Mucosa of gallbladder (tissue), 1 donor: ENCODE measurements at regions not wholly inside any gene's neighbourhood (a gene's known extent, or its start where the extent isn't known, plus 50 kb on each side); places are given as distances from the start of the nearest gene placed in this dataset.
A peak's percentile ranks its signal among the peaks of the same experiment; 100 is the strongest.

ENCODE experiments used
- DNase-seq: peaks from one replicate; pipeline ENCODE4 v3.0.0-alpha.2; 2020; ENCODE audit warnings: low spot score
- donor health status: DM: no; HTN: no; CAD: no.

DNA sequence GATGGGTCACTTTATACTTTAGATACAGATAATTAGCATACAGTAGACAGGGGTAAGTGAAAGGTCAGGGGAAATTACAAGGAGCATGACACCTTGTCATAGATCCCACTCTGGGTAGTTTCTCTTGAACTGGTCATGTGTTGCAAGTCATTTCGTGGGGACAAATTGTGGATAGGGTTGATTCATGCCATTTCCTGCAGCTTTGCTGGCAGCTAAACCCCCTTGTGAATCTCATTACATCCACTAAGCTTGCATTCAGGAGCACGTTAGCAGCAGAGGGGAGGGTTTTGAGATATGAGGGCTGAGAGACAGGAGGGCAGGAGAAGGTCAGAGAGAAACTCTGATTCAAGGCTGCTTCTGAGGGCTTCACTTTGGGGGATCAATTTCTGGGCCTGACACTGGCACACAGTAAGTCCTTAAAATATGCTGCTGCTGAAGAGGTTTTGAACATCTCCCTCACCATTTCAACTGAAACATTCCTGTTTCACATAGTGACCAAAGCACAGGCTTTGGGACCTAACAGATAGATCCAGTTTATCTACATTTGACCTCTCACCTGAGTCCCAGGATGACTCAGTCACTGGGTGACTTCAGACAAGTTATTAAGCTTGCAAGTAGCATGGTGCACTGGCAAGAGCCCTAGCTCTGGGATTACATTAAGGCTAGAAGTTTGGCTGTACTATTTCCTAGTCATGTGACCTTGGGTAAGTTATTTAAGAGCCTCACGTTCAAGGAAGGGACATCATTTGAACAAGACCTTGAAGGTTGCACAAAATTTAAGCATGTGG is 206.0 kb upstream of the USP24 start:
- DNase-seq, result no peak

DNA sequence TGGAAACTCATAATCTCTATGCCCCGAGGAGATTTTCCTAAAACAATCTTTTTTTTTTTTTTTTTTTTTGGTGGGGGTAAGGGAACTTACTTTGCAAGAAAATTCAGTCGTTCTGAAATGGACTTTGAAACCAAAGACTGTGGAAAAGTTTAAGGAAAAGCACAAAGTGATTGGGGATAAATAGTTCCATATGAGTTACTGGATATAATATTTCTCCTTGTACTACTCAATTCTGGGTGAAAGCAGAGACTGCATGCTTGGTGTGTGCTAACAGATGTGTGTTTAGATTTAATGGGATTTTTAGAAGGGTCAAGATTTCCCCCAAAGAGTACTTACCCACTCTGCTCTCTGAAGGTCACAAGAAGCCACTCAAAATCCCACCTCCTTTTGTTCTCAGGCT is 204.9 kb upstream of the USP24 start:
- DNase-seq, result no peak

DNA sequence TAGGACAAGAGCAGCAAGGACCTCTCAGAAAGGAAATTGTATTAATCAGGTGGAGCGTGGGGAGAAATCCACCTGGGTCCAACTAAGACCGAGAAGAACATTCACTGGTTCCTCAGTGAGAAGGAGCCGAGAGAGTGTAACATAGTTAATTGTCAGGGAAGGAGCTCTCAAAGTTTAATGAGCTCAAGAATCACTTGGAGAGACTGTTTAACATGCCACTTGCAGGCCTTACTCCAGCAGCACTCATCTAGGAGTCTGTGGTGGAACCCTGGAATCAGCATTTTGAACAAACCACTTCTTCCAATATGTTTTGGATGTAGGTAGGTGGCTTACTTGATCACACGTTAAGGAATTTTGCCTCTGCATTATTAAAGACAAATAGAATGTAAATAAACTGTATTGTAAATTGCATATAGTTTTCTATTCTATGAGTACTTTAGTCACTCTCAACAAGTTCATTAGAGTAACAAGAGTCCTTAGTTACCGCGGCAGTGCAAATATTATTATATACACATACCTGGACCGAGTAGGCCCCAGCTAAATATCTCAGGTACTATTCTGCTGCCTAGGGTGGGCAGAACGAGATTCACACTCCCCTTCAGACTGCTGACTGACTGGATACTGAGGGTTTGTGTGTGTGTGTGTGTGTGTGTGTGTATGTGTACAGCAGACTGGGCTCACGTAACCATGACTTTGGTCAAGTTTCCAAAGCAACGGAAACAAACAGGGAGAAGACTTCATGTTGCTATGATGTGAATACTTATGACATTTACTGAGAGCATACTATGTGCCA is 203.2 kb upstream of the USP24 start:
- no peak for DNase-seq

GRCh38 chr1:55416164-55416842 is 201.1 kb upstream of the USP24 start:
- DNase-seq, result no peak

GRCh38 chr1:55413286-55413685 is 198.1 kb upstream of the USP24 start:
- no peak for DNase-seq

- DNase-seq, result no peak
These were observed 196.9 kb upstream of the USP24 start for GRCh38 chr1:55412060-55412459.

DNA sequence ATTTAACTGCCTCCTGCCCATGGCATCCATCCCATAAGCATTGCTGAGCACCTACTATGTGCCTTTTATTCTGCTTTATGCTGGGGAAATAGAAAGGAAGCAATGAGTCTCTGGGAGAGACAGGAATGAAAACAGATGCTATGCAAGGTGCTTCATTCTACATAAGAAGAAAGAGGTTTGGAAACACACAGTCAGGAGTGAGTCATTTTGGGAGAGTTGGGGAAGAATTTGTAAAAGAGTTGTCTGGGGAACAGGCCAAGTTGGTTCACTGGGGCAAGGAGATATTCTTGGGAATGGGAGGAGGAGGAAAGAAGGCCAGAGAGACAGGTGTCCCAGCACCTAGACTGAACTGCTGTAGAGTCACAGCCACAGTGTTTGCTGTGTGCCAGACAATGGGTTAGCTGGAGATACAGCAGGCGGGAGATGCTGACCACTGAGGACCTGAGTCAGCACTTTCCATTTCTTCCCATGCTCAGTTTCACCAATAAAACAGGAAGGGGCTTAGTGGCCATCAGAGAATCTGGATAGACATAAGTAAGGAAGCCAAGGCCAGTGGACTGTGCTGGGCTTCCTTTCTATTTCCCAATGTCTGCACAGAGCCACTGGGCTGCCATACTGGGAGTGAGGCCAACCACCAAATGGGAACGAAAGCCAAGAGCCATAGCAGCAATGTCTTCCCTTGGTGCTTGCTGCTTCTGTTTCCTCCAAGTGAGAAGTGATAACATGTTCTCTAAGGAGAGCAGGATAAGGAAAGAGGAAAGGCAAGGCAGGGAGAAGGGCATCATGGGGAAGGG is 187.7 kb upstream of the USP24 start:
- no peak for DNase-seq

GRCh38 chr1:55402142-55402541 is 187.0 kb upstream of the USP24 start:
- DNase-seq, result no peak

DNA sequence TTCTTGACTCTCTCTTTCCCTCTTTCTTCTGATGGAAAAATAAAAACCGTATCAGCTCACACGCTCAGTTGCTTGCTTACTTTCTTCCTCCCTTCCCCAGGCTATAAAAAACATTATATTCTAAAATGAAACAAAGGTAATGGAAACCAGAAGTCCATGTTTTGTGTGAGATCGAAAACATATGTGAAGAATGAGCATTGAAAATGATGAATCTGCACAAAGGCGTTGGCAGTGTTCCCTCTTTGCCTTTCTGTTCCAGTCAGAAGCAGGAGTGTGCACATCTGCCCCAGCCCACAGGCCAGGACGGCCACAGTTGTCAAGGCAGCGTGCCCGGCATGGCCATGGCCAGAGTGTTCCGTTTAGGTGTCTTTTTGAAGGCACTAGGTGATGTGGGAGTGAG is 185.3 kb upstream of the USP24 start:
- DNase-seq, result no peak

DNA sequence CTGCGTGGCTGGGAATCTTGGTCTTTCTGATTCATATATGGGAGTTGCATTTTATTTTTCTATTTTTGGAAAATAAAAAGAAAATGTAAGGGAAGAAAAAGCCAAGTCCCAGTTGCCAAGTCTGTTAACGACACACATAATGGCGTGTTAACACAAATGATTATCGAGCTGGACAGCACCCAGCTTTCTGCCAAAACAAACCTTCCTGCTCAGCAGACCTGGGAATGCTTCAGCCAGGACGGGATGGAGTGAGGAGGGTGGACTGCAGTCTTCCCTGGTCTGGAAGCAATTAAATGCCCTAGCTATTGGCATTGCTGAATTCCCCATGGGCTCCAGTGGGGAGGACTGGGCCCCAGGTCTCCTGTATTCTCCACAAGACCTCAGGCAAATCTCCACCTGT is 184.2 kb upstream of the USP24 start:
- no peak for DNase-seq

GRCh38 chr1:55396381-55396891 is 181.3 kb upstream of the USP24 start:
- no peak for DNase-seq

DNA sequence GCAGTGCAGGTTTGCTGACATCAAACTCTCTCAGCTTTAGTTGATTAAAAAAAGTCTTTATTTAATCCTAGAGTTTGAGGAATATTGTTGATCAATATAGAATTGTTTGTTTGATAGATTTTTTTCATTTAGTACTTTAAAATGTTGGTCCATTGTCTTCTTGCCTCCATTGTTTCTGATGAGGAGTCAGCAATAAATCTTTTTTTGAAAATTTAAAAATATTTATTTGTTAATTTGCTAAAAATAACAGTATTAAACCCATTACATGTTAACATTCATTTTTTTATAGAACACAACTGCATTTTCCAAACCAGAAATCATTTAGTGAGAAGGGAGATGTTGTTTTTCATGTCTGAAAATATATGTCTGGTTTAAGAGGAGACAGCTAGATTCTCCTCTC is 173.8 kb upstream of the USP24 start:
- no peak for DNase-seq

- no peak for DNase-seq
These were observed 172.0 kb upstream of the USP24 start for GRCh38 chr1:55387145-55387544.

DNA sequence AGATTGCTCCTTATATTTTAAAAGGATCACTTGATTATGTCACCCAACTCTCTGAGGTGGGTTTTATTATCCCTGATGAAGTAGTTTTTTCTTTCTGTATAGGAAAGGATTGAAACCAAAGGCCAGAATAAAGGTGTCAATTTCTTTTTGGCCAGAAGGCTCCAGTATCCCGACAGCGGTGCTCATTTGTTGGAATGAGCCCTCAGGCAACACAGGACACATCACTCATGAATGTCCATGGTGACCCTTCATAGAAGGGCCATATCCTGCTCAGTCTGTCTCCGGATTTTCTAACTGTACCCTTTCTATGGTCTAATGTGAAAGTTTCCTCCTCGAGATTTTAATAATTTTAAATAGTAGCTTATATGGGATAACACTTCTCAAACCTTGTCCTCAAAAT is 171.3 kb upstream of the USP24 start:
- no peak for DNase-seq

DNA sequence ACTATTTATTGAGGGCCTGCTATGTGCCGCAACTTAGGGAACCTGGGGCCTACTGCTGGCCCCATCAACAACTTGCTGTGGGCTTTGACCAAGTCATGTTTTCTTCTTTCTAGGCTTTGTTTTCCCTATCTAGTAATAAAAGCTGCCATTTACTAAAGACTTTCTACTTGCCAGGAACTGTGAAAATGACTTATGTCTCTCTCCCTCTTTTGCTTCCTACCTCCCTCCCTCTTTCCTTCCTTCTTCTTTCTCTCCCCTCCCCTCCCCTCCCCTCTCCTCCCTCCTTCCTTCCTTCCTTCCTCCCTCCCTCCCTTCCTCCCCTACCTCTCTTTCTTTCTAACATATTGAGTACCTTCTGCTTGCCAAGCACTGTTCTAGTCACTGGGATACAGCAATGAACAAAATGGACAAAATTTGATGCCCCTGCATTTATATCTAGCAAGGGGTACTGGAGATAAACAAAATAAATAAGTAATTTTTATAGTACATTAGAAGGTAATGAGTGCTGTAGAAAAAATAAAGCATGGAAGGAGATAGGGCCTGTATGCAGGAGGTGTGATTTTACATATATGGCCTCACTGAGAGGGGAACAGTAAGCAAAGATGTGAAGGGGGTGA is 170.3 kb upstream of the USP24 start:
- DNase-seq, result no peak

DNA sequence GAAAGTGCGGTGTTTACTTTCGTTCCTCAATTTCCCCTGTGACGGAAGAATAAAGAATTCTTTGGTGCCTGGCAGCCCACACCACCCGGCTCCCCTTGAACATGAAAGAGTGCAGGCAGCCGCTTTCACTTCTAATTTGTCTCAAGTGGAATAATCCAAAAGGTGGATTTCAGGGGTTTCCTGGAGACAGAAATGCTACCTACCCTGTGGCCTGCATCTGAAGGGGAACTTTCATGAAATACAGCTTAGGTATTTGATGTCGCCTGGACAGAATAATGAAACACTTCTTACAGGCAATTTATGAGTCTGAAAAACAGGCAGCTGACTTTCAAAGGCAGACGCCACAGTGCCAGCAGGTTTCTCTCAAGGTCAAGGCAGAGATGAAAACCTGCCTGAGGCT is 169.5 kb upstream of the USP24 start:
- no peak for DNase-seq

DNA sequence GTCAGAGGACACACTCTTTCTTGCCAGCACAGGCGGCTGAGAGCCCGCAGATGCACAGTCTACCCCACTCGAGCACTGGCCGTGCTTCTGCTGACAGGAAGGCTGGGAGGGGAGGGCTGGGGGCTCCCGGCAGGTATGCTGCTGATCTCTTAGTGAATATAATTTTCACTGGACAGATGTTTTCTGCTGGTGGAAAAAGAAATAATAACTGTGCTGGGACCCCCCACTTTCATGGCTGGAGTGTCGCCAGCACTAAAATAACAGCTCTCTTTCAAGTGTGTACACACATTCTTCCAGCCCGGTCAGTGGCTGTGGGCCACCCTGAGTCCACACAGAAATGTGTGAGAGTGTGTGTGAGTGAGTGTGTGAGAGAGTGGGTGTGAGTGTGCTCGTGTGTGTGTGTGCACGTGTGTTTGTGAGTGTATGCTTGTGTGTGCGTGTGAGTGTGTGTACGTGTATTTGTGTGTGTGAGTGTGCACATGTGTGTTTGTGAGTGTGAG is 167.7 kb upstream of the USP24 start:
- no peak for DNase-seq

GRCh38 chr1:55381983-55382382 is 166.8 kb upstream of the USP24 start:
- DNase-seq, result no peak

- no peak for DNase-seq
These were observed 166.3 kb upstream of the USP24 start for GRCh38 chr1:55381491-55381890.

DNA sequence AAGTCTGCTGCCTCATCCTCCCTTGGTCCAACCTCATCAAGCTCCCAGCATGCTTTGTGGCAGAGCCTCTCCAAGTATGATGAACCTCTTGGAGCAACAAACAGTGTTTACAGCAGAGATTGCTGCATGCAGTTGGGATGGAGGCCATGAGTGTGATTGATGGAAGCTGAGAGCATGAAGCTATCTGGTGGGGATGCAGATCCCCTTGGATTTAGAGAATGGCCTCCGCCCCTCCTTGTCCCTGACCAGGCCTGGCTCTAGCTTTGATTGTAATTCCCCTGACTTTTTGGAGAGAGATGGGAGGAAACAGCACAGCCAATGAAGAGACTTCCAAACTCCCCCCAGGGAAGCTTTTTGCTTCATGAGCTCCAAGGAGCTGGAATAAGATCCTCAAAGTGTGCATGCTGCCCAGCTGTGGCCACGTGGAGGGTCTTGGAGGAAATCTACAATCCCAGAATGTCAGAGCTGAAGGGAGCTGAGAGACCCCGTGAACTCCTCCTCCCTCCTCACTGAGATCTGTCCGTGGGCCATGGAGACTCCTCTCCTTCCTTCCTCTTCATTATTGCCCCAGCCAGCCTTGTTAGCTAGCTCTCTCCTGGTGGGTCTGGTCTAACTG is 165.3 kb upstream of the USP24 start:
- DNase-seq, result peak; percentile 25

DNA sequence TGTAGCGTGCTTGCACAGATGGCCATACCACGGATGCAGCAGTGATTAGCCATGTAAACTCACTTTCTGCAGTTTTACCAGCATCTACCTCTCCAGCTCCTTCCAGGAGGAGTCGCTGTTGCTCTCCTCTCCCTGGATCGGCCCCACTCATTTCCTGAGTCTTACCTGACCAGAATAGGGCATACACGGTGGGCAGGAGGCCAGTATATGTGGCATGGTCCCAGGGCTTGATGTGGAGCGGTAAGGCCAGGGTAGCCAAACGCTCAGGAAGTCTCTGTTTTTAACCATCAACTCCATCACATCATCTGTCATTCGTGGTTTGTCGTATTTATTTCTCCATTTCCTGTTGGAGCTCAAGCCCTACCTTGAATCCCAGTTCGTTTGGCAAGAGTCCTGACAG is 163.4 kb upstream of the USP24 start:
- peak; percentile 20 for DNase-seq
